ENCODE measurements at regions not wholly inside any gene's neighbourhood (a gene's known extent, or its start where the extent isn't known, plus 50 kb on each side); places are given as distances from the start of the nearest gene placed in this dataset.

GRCh38 chr5:124614105-124614504, 132.3 kb downstream of the ZNF608 start:
- H3K4me1 ChIP-seq (ENCODE audit: insufficient read depth, low read length): no peaks in the 10 kb centered on the region
- no peaks in the 10 kb centered on the region for H3K79me1 ChIP-seq (ENCODE audit: insufficient read depth, low read depth, low read length, poor library complexity, severe bottlenecking)
- Mint-ChIP-seq H3K9me3 (peaks cover 0 to 3% of the 10 kb centered on the region in 2 experiments; a peak in 1 of 5 replicates), H3K27ac (no peak overlapping the region), H3K27me3 (ENCODE audit: low read depth) (no peaks in the 10 kb centered on the region), H3K36me3 (ENCODE audit: insufficient read depth in 1 of 3, low read depth in 3 of 3) (peaks cover 0 to 3% (median 0%) of the 10 kb centered on the region in 3 experiments; a peak in 2 of 7 replicates), H3K4me3 (no peak overlapping the region), H3K4me1 (peaks cover 10 to 13% of the 10 kb centered on the region in 2 experiments)
- H3K79me2 ChIP-seq (ENCODE audit: insufficient read depth, low read length): no peaks in the 10 kb centered on the region
- H3K4ac ChIP-seq (ENCODE audit: low read depth, low read length): no peak overlapping the region
- H4K5ac ChIP-seq (ENCODE audit: insufficient read length, low read depth, low read length): no peak overlapping the region
- H4K91ac ChIP-seq (ENCODE audit: insufficient read length, low read depth, low read length): no peak overlapping the region
- no peaks in the 10 kb centered on the region for H3K23me2 ChIP-seq (ENCODE audit: insufficient read length, low read depth, low read length, poor library complexity, severe bottlenecking)
- no peak for TF ChIP-seq CTCF (conservative IDR thresholded peaks at IDR 0.05)
- no peaks in the 10 kb centered on the region for H4K20me1 ChIP-seq (ENCODE audit: control insufficient read depth, insufficient read depth, insufficient read length)
- H3T11ph ChIP-seq (ENCODE audit: low read length): no peak overlapping the region
- H3K4me2 ChIP-seq (ENCODE audit: insufficient read depth, insufficient read length, low read length): no peak overlapping the region
- H2BK15ac ChIP-seq (ENCODE audit: low read depth, low read length): no peak overlapping the region
- H3K18ac ChIP-seq (ENCODE audit: insufficient read length, low read depth, low read length): no peak overlapping the region
- no peak overlapping the region for H3K9ac ChIP-seq (ENCODE audit: extremely low read depth, insufficient read length, low read length)
- H2AFZ ChIP-seq (ENCODE audit: low read length): no peak overlapping the region
- no peak overlapping the region for H3K14ac ChIP-seq (ENCODE audit: insufficient read depth, low read length)
- no peak overlapping the region for H2BK5ac ChIP-seq (ENCODE audit: insufficient read length, low read length)
- no peak overlapping the region for H4K8ac ChIP-seq (replicated peaks; ENCODE audit: insufficient read length, low read depth, low read length)
- H3K9me3 ChIP-seq (ENCODE audit: control insufficient read depth, low read depth, low read length): no peaks in the 10 kb centered on the region
- no peak overlapping the region for H3K56ac ChIP-seq (ENCODE audit: insufficient read length, low read depth, low read length)
- no peak overlapping the region for H2BK20ac ChIP-seq (ENCODE audit: low read depth, low read length, poor library complexity, severe bottlenecking)
- no peaks in the 10 kb centered on the region for H3K27me3 ChIP-seq (ENCODE audit: insufficient read depth, low read length)
- H3K27ac ChIP-seq (ENCODE audit: insufficient read length, low read depth, low read length): no peak overlapping the region
- no CpG with 5 or more reads among the region's 1 CpG for WGBS (ENCODE audit: extremely low coverage, insufficient read length, low lambda C conversion rate)
- H2AK5ac ChIP-seq (ENCODE audit: insufficient read length, low read length): no peak overlapping the region
- DNase-seq: no peak
- H2BK12ac ChIP-seq (ENCODE audit: insufficient read length, low read depth, low read length): no peak overlapping the region
- no peak overlapping the region for H2BK120ac ChIP-seq (ENCODE audit: low read depth, low read length, poor library complexity, severe bottlenecking)
- H3K23ac ChIP-seq (ENCODE audit: insufficient read length, low read depth, low read length): no peak overlapping the region
